Cardiac fibroblast (primary cell): ENCODE measurements at regions not wholly inside any gene's neighbourhood (a gene's known extent, or its start where the extent isn't known, plus 50 kb on each side); places are given as distances from the start of the nearest gene placed in this dataset.

Experiments used
- DNase-seq, 2 donors: peaks; one replicate each; pipeline versions ENCODE4 v3.0.0 to v3.0.0-alpha.2; 2010; ENCODE audit warnings: low read depth in 2 of 2
- H3K4me3 ChIP-seq, 2 donors: replicated peaks in 1 of 2; 1 replicate in 1 of 2; 2 replicates in 1 of 2; pipeline ENCODE4 v1.5.1; 2011; ENCODE audit warnings: low read depth in 2 of 2, low read length in 2 of 2, mild to moderate bottlenecking in 2 of 2, moderate library complexity in 1 of 2
- TF ChIP-seq, protein P1 (sequence below): IDR thresholded peaks from one replicate; pipeline ENCODE4 v1.5.1; 2011; ENCODE audit warnings: low read depth, mild to moderate bottlenecking, low read length, inconsistent platforms

GRCh38 chr7:113392841-113393540, 274.6 kb upstream of the SMIM30 start:
- no peak for DNase-seq
- TF ChIP-seq, protein P1, sequence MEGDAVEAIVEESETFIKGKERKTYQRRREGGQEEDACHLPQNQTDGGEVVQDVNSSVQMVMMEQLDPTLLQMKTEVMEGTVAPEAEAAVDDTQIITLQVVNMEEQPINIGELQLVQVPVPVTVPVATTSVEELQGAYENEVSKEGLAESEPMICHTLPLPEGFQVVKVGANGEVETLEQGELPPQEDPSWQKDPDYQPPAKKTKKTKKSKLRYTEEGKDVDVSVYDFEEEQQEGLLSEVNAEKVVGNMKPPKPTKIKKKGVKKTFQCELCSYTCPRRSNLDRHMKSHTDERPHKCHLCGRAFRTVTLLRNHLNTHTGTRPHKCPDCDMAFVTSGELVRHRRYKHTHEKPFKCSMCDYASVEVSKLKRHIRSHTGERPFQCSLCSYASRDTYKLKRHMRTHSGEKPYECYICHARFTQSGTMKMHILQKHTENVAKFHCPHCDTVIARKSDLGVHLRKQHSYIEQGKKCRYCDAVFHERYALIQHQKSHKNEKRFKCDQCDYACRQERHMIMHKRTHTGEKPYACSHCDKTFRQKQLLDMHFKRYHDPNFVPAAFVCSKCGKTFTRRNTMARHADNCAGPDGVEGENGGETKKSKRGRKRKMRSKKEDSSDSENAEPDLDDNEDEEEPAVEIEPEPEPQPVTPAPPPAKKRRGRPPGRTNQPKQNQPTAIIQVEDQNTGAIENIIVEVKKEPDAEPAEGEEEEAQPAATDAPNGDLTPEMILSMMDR: no peak

GRCh38 chr7:113392421-113392820, 274.1 kb upstream of the SMIM30 start:
- no peak overlapping the region for H3K4me3 ChIP-seq
- TF ChIP-seq, protein P1: no peak
- no peak for DNase-seq

More at GRCh38 chr7:113392841-113393540, 274.6 kb upstream of the SMIM30 start:
- H3K4me3 ChIP-seq: no peak overlapping the region

- DNase-seq: no peak
- no peak overlapping the region for H3K4me3 ChIP-seq
- TF ChIP-seq, protein P1: no peak
These were observed 270.8 kb upstream of the SMIM30 start for GRCh38 chr7:113389112-113389646.

DNA sequence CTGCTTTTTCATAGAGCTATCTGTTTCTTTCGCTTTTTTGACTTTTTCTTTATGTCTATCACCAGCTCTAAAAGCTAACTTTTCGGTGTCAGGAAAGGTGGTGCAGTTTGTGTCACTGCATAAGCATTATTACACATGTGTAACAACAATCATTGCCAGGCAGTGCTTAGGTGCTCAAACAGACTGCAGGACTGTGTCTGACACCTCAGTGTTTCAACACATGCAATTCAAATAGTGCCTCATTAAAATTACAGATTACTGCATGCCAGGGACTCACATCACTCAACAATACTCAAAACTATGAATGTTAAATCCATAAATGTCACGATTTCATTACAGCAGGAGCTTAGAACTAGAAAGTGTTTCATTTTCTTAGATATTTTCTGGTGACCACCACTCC, 265.3 kb upstream of the SMIM30 start:
- DNase-seq: no peak
- H3K4me3 ChIP-seq: no peak overlapping the region
- TF ChIP-seq, protein P1: no peak

GRCh38 chr7:113379746-113380145, 261.4 kb upstream of the SMIM30 start:
- TF ChIP-seq, protein P1: no peak
- no peak for DNase-seq
- no peak overlapping the region for H3K4me3 ChIP-seq

- TF ChIP-seq, protein P1: no peak
- DNase-seq: no peak
- no peak overlapping the region for H3K4me3 ChIP-seq
These were observed 256.6 kb upstream of the SMIM30 start for GRCh38 chr7:113374955-113375354.
